ENCODE measurements at regions not wholly inside any gene's neighbourhood (a gene's known extent, or its start where the extent isn't known, plus 50 kb on each side); places are given as distances from the start of the nearest gene placed in this dataset.
"Not testable (repeated sequence)": the region's sequence is repeated elsewhere in the genome, so short reads cannot be mapped to it uniquely, and the experiment has no call there.

- Mint-ChIP-seq H3K27ac (no peak overlapping the region), H3K4me3 (no peak overlapping the region), H3K27me3 (ENCODE audit: insufficient read depth) (no peaks in the 10 kb centered on the region; the same call in 1 of the 2 replicates), H3K4me1 (ENCODE audit: low read depth) (no peaks in the 10 kb centered on the region), H3K36me3 (ENCODE audit: low read depth) (no peaks in the 10 kb centered on the region), H3K9me3 (peaks cover 8% of the 10 kb centered on the region; the same call in 1 of the 2 replicates)
- no peak for DNase-seq
- TF ChIP-seq CTCF (IDR thresholded peaks at IDR 0.05) = no peak
These were observed 323.2 kb upstream of the MAN1A1 start for GRCh38 chr6:119672725-119673124.

GRCh38 chr6:119671105-119671504 lies 321.5 kb upstream of the MAN1A1 start:
- Mint-ChIP-seq H3K27ac (no peak overlapping the region), H3K9me3 (peaks cover 12% of the 10 kb centered on the region), H3K36me3 (ENCODE audit: low read depth) (no peaks in the 10 kb centered on the region), H3K27me3 (ENCODE audit: insufficient read depth) (no peaks in the 10 kb centered on the region; the same call in 1 of the 2 replicates), H3K4me1 (ENCODE audit: low read depth) (no peaks in the 10 kb centered on the region), H3K4me3 (no peak overlapping the region)
- TF ChIP-seq CTCF (IDR thresholded peaks at IDR 0.05) = no peak
- DNase-seq = no peak

GRCh38 chr6:119669221-119669620 lies 319.7 kb upstream of the MAN1A1 start:
- H3K9me3 Mint-ChIP-seq = peaks cover 12% of the 10 kb centered on the region
- no peak for TF ChIP-seq CTCF (IDR thresholded peaks at IDR 0.05)
- no peaks in the 10 kb centered on the region; the same call in 1 of the 2 replicates for H3K27me3 Mint-ChIP-seq (ENCODE audit: insufficient read depth)
- no peaks in the 10 kb centered on the region for H3K4me1 Mint-ChIP-seq (ENCODE audit: low read depth)
- no peaks in the 10 kb centered on the region for H3K36me3 Mint-ChIP-seq (ENCODE audit: low read depth)
- H3K4me3 Mint-ChIP-seq = no peak overlapping the region
- no peak overlapping the region for H3K27ac Mint-ChIP-seq
- DNase-seq = no peak

GRCh38 chr6:119665432-119665831 lies 315.9 kb upstream of the MAN1A1 start:
- H3K4me3 Mint-ChIP-seq; H3K27me3 Mint-ChIP-seq (ENCODE audit: insufficient read depth); H3K36me3 Mint-ChIP-seq (ENCODE audit: low read depth); H3K27ac Mint-ChIP-seq; H3K4me1 Mint-ChIP-seq (ENCODE audit: low read depth); H3K9me3 Mint-ChIP-seq; DNase-seq: not testable (repeated sequence)

- H3K4me1 Mint-ChIP-seq (ENCODE audit: low read depth) = no peaks in the 10 kb centered on the region
- H3K36me3 Mint-ChIP-seq (ENCODE audit: low read depth) = no peaks in the 10 kb centered on the region; the same call in 1 of the 2 replicates
These were observed 312.1 kb upstream of the MAN1A1 start for GRCh38 chr6:119661628-119662027.

GRCh38 chr6:119661078-119661477 lies 311.5 kb upstream of the MAN1A1 start:
- no peak for TF ChIP-seq CTCF (IDR thresholded peaks at IDR 0.05)

More at GRCh38 chr6:119661628-119662027, 312.1 kb upstream of the MAN1A1 start:
- no peak for DNase-seq
- Mint-ChIP-seq H3K9me3 (peaks cover 3% of the 10 kb centered on the region), H3K4me3 (no peak overlapping the region), H3K27ac (no peak overlapping the region), H3K27me3 (ENCODE audit: insufficient read depth) (peaks cover 1% of the 10 kb centered on the region; the same call in 1 of the 2 replicates)
- no peak for TF ChIP-seq CTCF (IDR thresholded peaks at IDR 0.05)

More at GRCh38 chr6:119661078-119661477, 311.5 kb upstream of the MAN1A1 start:
- peaks cover 1% of the 10 kb centered on the region; the same call in 1 of the 2 replicates for H3K27me3 Mint-ChIP-seq (ENCODE audit: insufficient read depth)
- no peak overlapping the region for H3K4me3 Mint-ChIP-seq
- no peaks in the 10 kb centered on the region; the same call in 1 of the 2 replicates for H3K36me3 Mint-ChIP-seq (ENCODE audit: low read depth)
- no peaks in the 10 kb centered on the region for H3K4me1 Mint-ChIP-seq (ENCODE audit: low read depth)
- H3K9me3 Mint-ChIP-seq = no peaks in the 10 kb centered on the region; the same call in none of the 2 replicates
- no peak overlapping the region for H3K27ac Mint-ChIP-seq
- no peak for DNase-seq

All from HFFc6 (cell line).